GM23338 (cell line): ENCODE measurements at regions not wholly inside any gene's neighbourhood (a gene's known extent, or its start where the extent isn't known, plus 50 kb on each side); places are given as distances from the start of the nearest gene placed in this dataset.

Experiments used
- ATAC-seq: fragments of 200-7000 bp; cut with Tn5 transposase; 3 replicates; pipeline ENCODE4 v1.9.1; 2020
- DNase-seq: peaks from one replicate; pipeline ENCODE4 v3.0.0-alpha.2; 2015; ENCODE audit warnings: low spot score
- H2AFZ ChIP-seq: fragments of 200-600 bp; sonication (generic); 2 replicates; pipeline ENCODE4 v1.8.0; 2016; ENCODE audit warnings: antibody characterized with exemption, mild to moderate bottlenecking, moderate library complexity
- H3F3A ChIP-seq: fragments of 200-600 bp; sonication (generic); replicated peaks from 2 replicates; pipeline ENCODE4 v1.8.0; 2017; ENCODE audit warnings: antibody characterized with exemption, mixed run types, low read depth
- H3K27ac ChIP-seq: fragments of 200-600 bp; sonication (generic); 2 replicates; pipeline ENCODE4 v1.6.1; 2016; ENCODE audit warnings: low read depth
- H3K27me3 ChIP-seq: fragments of 200-600 bp; sonication (generic); 2 replicates; pipeline ENCODE4 v1.8.0; 2016; ENCODE audit warnings: mild to moderate bottlenecking, mixed run types, moderate library complexity; ENCODE audit not compliant: insufficient read depth
- H3K36me3 ChIP-seq: fragments of 200-600 bp; sonication (generic); 2 replicates; pipeline ENCODE4 v1.8.0; 2016; ENCODE audit warnings: mild to moderate bottlenecking; ENCODE audit not compliant: insufficient read depth
- H3K4me1 ChIP-seq: fragments of 200-600 bp; sonication (generic); 2 replicates; pipeline ENCODE4 v1.8.0; 2016; ENCODE audit warnings: mild to moderate bottlenecking, moderate library complexity; ENCODE audit not compliant: insufficient read depth
- H3K4me2 ChIP-seq: fragments of 200-600 bp; sonication (generic); 2 replicates; pipeline ENCODE4 v1.7.1; 2017; ENCODE audit warnings: mixed run types
- H3K4me3 ChIP-seq: fragments of 200-600 bp; sonication (generic); 2 replicates; pipeline ENCODE4 v1.6.1; 2016; ENCODE audit warnings: mixed run types
- H3K79me2 ChIP-seq: fragments of 200-600 bp; sonication (generic); replicated peaks from 2 replicates; pipeline ENCODE4 v1.8.0; 2017; ENCODE audit warnings: mild to moderate bottlenecking; ENCODE audit not compliant: insufficient read depth
- H3K9me2 ChIP-seq: fragments of 200-600 bp; sonication (generic); 2 replicates; pipeline ENCODE4 v1.8.0; 2017; ENCODE audit not compliant: insufficient read depth
- H4K20me1 ChIP-seq: fragments of 200-600 bp; sonication (generic); replicated peaks from 2 replicates; pipeline ENCODE4 v1.8.0; 2017; ENCODE audit warnings: mild to moderate bottlenecking; ENCODE audit not compliant: insufficient read depth
- H3K27ac Mint-ChIP-seq: 2 replicates; pipeline ENCODE4 v1.8.0; 2020; ENCODE audit warnings: inconsistent platforms, mild to moderate bottlenecking, moderate library complexity, mixed read lengths
- H3K27me3 Mint-ChIP-seq: 3 replicates; pipeline ENCODE4 v1.8.0; 2022; ENCODE audit warnings: low read depth, mild to moderate bottlenecking, moderate library complexity, mixed read lengths, inconsistent platforms; ENCODE audit not compliant: insufficient read depth, poor library complexity
- H3K36me3 Mint-ChIP-seq: 3 replicates; pipeline ENCODE4 v1.8.0; 2021; ENCODE audit warnings: low read depth, mild to moderate bottlenecking, inconsistent platforms, moderate library complexity, mixed read lengths
- H3K4me1 Mint-ChIP-seq: 3 replicates; pipeline ENCODE4 v1.8.0; 2020; ENCODE audit warnings: mild to moderate bottlenecking, inconsistent platforms, mixed read lengths
- H3K4me3 Mint-ChIP-seq: 3 replicates; pipeline ENCODE4 v1.8.0; 2021; ENCODE audit warnings: moderate library complexity, mild to moderate bottlenecking, inconsistent platforms, mixed read lengths
- H3K9me3 Mint-ChIP-seq: 3 replicates; pipeline ENCODE4 v1.8.0; 2020; ENCODE audit warnings: moderate library complexity, mild to moderate bottlenecking, inconsistent platforms, mixed read lengths
- CTCF ChIP-seq, 2 experiments: fragments of 200-600 bp in 1 of 2; sonication (generic) in 1 of 2; conservative IDR thresholded peaks; 2 replicates each; pipeline versions ENCODE4 v1.5.1 to v1.6.1; 2016 to 2017; ENCODE audit warnings: antibody characterized with exemption in 2 of 2, low read depth in 2 of 2, mild to moderate bottlenecking in 2 of 2, moderate library complexity in 1 of 2
- JUNB ChIP-seq: IDR thresholded peaks from one replicate; pipeline ENCODE4 v1.6.1; 2016; ENCODE audit warnings: antibody characterized with exemption; ENCODE audit not compliant: unreplicated experiment
- REST ChIP-seq: IDR thresholded peaks from one replicate; pipeline ENCODE4 v1.6.1; 2018; ENCODE audit warnings: antibody characterized with exemption; ENCODE audit not compliant: unreplicated experiment
- ZNF331 ChIP-seq: fragments of 250-450 bp; sonication (Bioruptor Pico); IDR thresholded peaks from 2 replicates; pipeline ENCODE4 v1.5.0; 2020; ENCODE audit warnings: low read depth, mild to moderate bottlenecking, moderate library complexity
- ZNF462 ChIP-seq: fragments of 250-450 bp; sonication (Bioruptor Pico); IDR thresholded peaks from 2 replicates; pipeline ENCODE4 v1.5.0; 2020; ENCODE audit warnings: mild to moderate bottlenecking, moderate library complexity

- H3K9me2 ChIP-seq: peaks cover 5% of the 10 kb centered on the region; the same call in 1 of the 2 replicates
- no peaks in the 10 kb centered on the region for H3K36me3 ChIP-seq
- ATAC-seq (no peak), DNase-seq (no peak)
- no peaks in the 10 kb centered on the region for H3K27me3 ChIP-seq
- Mint-ChIP-seq H3K27ac (no peak overlapping the region), H3K36me3 (no peaks in the 10 kb centered on the region), H3K4me1 (peaks cover 4% of the 10 kb centered on the region), H3K4me3 (no peak overlapping the region), H3K9me3 (no peaks in the 10 kb centered on the region; the same call in 2 of the 3 replicates), H3K27me3 (no peaks in the 10 kb centered on the region)
- H3K79me2 ChIP-seq: no peaks in the 10 kb centered on the region
- no peak overlapping the region for H3K4me3 ChIP-seq
- no peak overlapping the region for H3K4me2 ChIP-seq
- H3K27ac ChIP-seq: no peak overlapping the region
- no peak overlapping the region for H2AFZ ChIP-seq
- H3K4me1 ChIP-seq: no peaks in the 10 kb centered on the region
- no peaks in the 10 kb centered on the region for H4K20me1 ChIP-seq
- no peaks in the 10 kb centered on the region for H3F3A ChIP-seq
- TF ChIP-seq JUNB (no peak), ZNF462 (CRISPR knock-in tag) (no peak), CTCF (conservative IDR thresholded peaks at IDR 0.05; ENCODE audit: low read depth in 2 of 2) (no peak)
Observed at GRCh38 chr2:8174641-8175257, 507.1 kb upstream of the ID2 start.

- Histone ChIP-seq H3K27me3 (no peaks in the 10 kb centered on the region), H3K36me3 (no peaks in the 10 kb centered on the region), H3F3A (no peaks in the 10 kb centered on the region), H3K4me3 (no peak overlapping the region), H4K20me1 (no peaks in the 10 kb centered on the region), H2AFZ (no peak overlapping the region), H3K79me2 (no peaks in the 10 kb centered on the region), H3K4me1 (no peaks in the 10 kb centered on the region), H3K27ac (no peak overlapping the region), H3K9me2 (peaks cover 5% of the 10 kb centered on the region; the same call in 1 of the 2 replicates), H3K4me2 (no peak overlapping the region)
- TF ChIP-seq CTCF (conservative IDR thresholded peaks at IDR 0.05; ENCODE audit: low read depth in 2 of 2): no peak
- TF ChIP-seq JUNB: no peak
- no peak for TF ChIP-seq REST
- TF ChIP-seq ZNF331 (CRISPR knock-in tag): no peak
- Mint-ChIP-seq H3K27ac (no peak overlapping the region), H3K9me3 (no peaks in the 10 kb centered on the region; the same call in 2 of the 3 replicates), H3K27me3 (no peaks in the 10 kb centered on the region), H3K36me3 (no peaks in the 10 kb centered on the region), H3K4me1 (no peaks in the 10 kb centered on the region), H3K4me3 (no peak overlapping the region)
- no peak for ATAC-seq
- DNase-seq: no peak
Observed at GRCh38 chr2:8176887-8177286, 505.0 kb upstream of the ID2 start.
